OCI-LY1 (cell line): ENCODE measurements at regions not wholly inside any gene's neighbourhood (a gene's known extent, or its start where the extent isn't known, plus 50 kb on each side); places are given as distances from the start of the nearest gene placed in this dataset.

Experiments used
- H2AFZ ChIP-seq: fragments of 200-600 bp; sonication (generic), shearing (Covaris generic); 2 replicates; pipeline ENCODE4 v1.6.0; 2014; ENCODE audit warnings: antibody characterized with exemption, mild to moderate bottlenecking, low read length
- H3F3A ChIP-seq: fragments of 200-600 bp; sonication (generic), shearing (Covaris generic); 2 replicates; pipeline ENCODE4 v1.6.0; 2014; ENCODE audit warnings: mild to moderate bottlenecking, antibody characterized with exemption, low read length, moderate library complexity; ENCODE audit not compliant: insufficient read depth
- H3K27ac ChIP-seq: fragments of 200-600 bp; sonication (generic); 2 replicates; pipeline ENCODE4 v1.5.1; 2014; ENCODE audit warnings: low read length, mixed run types, mild to moderate bottlenecking, low read depth; ENCODE audit not compliant: poor library complexity, severe bottlenecking
- H3K27me3 ChIP-seq: fragments of 200-600 bp; sonication (generic); 2 replicates; pipeline ENCODE4 v1.6.0; 2014; ENCODE audit warnings: antibody characterized with exemption, mild to moderate bottlenecking, low read length, moderate library complexity; ENCODE audit not compliant: insufficient read depth
- H3K36me3 ChIP-seq: fragments of 200-600 bp; sonication (generic); 2 replicates; pipeline ENCODE4 v1.6.1; 2014; ENCODE audit warnings: mild to moderate bottlenecking, antibody characterized with exemption, low read length, moderate library complexity, mixed read lengths; ENCODE audit not compliant: insufficient read depth
- H3K4me1 ChIP-seq: fragments of 200-600 bp; sonication (generic); 2 replicates; pipeline ENCODE4 v1.5.1; 2014; ENCODE audit warnings: mild to moderate bottlenecking, low read length, moderate library complexity; ENCODE audit not compliant: insufficient read depth, severe bottlenecking
- H3K4me2 ChIP-seq: fragments of 200-600 bp; sonication (generic), shearing (Covaris generic); 2 replicates; pipeline ENCODE4 v1.6.1; 2014; ENCODE audit warnings: low read length
- H3K4me3 ChIP-seq: fragments of 200-600 bp; sonication (generic); 2 replicates; pipeline ENCODE4 v1.5.1; 2014; ENCODE audit warnings: low read length, low read depth, mild to moderate bottlenecking, mixed read lengths; ENCODE audit not compliant: poor library complexity, severe bottlenecking
- H3K79me2 ChIP-seq: fragments of 200-600 bp; shearing (Covaris generic); 2 replicates; pipeline ENCODE4 v1.6.1; 2016; ENCODE audit warnings: mixed run types, low read length, mixed read lengths; ENCODE audit not compliant: insufficient read depth
- H3K9ac ChIP-seq: fragments of 200-600 bp; sonication (generic), shearing (Covaris generic); 2 replicates; pipeline ENCODE4 v1.6.1; 2014; ENCODE audit warnings: mild to moderate bottlenecking, low read length, mixed read lengths
- H3K9me2 ChIP-seq: fragments of 200-600 bp; sonication (generic), shearing (Covaris generic); 2 replicates; pipeline ENCODE4 v1.6.1; 2014; ENCODE audit warnings: low read depth, mild to moderate bottlenecking, low read length, mixed read lengths
- H3K9me3 ChIP-seq: fragments of 200-600 bp; shearing (Covaris generic); 2 replicates; pipeline ENCODE4 v1.6.1; 2014; ENCODE audit warnings: low read length, mixed read lengths
- H4K20me1 ChIP-seq: fragments of 200-600 bp; sonication (generic), shearing (Covaris generic); 2 replicates; pipeline ENCODE4 v1.6.0; 2016; ENCODE audit warnings: mild to moderate bottlenecking, low read length; ENCODE audit not compliant: insufficient read depth
- EZH2 ChIP-seq: fragments of 200-600 bp; sonication (generic), shearing (Covaris generic); IDR thresholded peaks from 2 replicates; pipeline ENCODE4 v1.8.0; 2017; ENCODE audit warnings: borderline replicate concordance, mixed run types, mild to moderate bottlenecking, antibody characterized with exemption, low read length, moderate library complexity, mixed read lengths
- TF ChIP-seq, protein P1 (sequence below): fragments of 200-600 bp; sonication (generic), shearing (Covaris generic); IDR thresholded peaks from 2 replicates; pipeline ENCODE4 v1.5.1; 2017; ENCODE audit warnings: mild to moderate bottlenecking, antibody characterized with exemption, low read length, moderate library complexity, mixed read lengths

DNA sequence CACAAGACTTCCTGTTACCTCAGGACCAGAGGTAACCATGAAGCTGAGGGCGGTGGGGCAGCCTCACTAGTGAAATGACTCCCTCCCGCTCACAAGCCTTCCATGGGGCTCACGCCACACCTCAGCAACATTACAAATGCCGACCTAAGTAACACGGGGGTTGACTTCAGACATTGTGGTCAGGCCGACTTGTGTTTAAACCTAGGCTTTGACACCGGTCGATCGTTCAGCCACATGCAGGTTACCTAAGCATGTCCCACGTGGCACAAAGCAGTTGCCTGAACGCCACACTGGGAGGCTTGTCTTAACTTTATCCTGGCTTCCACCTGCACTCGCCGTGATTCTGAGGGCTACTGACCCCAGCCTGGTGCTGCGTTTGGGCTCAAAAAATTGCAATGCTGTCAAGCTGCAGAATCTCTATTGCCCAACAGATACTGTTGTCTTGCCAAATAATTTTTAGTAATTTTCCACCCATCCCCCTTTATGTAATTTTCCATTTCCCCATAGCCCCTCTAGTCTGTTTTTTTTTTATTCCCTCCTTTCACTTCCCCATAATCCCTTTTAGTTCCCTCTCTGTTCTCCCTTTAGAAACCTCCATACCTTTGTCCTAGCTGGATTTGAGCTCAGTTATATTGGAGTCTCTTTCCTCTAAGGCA, 158.6 kb upstream of the RGMA start:
- no peak overlapping the region for H3K4me3 ChIP-seq
- H3K27ac ChIP-seq = no peak overlapping the region

DNA sequence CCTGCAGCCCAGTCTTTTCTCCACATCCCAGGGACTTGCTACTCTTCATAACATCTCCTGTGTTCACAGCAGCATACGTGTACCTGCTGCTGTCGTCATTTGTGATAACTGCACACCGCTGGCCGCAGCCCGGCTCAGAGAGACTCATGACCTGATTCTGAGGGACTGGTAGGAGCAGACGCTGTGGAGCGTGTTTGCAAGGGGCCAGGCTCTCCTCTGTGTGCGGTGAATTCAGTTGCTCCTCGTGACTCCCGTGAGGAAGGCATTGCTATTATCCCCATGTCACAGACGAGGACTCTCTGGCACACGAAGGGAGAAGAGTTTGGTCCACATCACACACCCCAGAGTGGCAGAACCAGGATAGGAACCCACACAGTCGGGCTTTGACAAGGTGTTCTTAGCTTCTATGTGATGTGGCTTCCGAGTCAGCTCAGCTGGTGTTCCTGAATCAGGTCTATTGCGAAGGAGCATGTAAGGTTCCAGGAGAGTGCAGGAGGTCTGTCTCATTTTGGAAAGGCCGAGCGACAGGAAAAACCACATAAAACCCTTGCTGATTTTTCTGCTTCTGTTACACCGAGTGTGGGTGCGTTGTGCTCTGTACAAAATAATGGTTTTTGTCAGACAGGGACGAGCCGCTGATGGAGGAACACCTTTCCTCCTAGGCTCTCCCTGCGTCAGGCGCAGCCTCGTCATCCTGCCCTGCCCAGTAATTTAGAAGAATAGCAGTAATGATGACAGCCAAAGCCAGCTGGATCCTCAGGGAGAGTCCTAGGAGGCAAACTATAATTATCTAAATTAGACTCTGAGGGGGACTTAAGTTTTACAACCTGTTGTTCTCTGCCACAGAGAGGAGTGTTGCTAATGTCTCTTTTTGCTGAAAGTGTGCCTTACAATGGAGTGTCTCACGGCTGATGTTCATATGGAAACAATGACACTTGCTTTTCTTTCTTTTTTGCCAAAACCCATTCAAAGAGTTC, 157.5 kb upstream of the RGMA start:
- Histone ChIP-seq H4K20me1 (no peaks in the 10 kb centered on the region), H3K36me3 (no peaks in the 10 kb centered on the region), H3K79me2 (no peaks in the 10 kb centered on the region), H3K4me3 (no peak overlapping the region), H3K9ac (no peak overlapping the region), H3K9me2 (no peaks in the 10 kb centered on the region), H3K4me2 (no peak overlapping the region), H3K9me3 (no peaks in the 10 kb centered on the region), H3K27me3 (no peaks in the 10 kb centered on the region), H3F3A (no peaks in the 10 kb centered on the region), H2AFZ (no peak overlapping the region), H3K4me1 (no peaks in the 10 kb centered on the region), H3K27ac (no peak overlapping the region)
- TF ChIP-seq, protein P1, sequence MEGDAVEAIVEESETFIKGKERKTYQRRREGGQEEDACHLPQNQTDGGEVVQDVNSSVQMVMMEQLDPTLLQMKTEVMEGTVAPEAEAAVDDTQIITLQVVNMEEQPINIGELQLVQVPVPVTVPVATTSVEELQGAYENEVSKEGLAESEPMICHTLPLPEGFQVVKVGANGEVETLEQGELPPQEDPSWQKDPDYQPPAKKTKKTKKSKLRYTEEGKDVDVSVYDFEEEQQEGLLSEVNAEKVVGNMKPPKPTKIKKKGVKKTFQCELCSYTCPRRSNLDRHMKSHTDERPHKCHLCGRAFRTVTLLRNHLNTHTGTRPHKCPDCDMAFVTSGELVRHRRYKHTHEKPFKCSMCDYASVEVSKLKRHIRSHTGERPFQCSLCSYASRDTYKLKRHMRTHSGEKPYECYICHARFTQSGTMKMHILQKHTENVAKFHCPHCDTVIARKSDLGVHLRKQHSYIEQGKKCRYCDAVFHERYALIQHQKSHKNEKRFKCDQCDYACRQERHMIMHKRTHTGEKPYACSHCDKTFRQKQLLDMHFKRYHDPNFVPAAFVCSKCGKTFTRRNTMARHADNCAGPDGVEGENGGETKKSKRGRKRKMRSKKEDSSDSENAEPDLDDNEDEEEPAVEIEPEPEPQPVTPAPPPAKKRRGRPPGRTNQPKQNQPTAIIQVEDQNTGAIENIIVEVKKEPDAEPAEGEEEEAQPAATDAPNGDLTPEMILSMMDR = no peak
- TF ChIP-seq EZH2 = no peak

More for the DNA sequence above, 158.6 kb upstream of the RGMA start:
- Histone ChIP-seq H3F3A (no peaks in the 10 kb centered on the region), H2AFZ (no peak overlapping the region), H3K36me3 (no peaks in the 10 kb centered on the region), H4K20me1 (no peaks in the 10 kb centered on the region), H3K27me3 (no peaks in the 10 kb centered on the region), H3K4me1 (no peaks in the 10 kb centered on the region), H3K4me2 (no peak overlapping the region), H3K9ac (no peak overlapping the region), H3K79me2 (no peaks in the 10 kb centered on the region), H3K9me3 (no peaks in the 10 kb centered on the region), H3K9me2 (no peaks in the 10 kb centered on the region)
- TF ChIP-seq, protein P1 = no peak
- no peak for TF ChIP-seq EZH2

DNA sequence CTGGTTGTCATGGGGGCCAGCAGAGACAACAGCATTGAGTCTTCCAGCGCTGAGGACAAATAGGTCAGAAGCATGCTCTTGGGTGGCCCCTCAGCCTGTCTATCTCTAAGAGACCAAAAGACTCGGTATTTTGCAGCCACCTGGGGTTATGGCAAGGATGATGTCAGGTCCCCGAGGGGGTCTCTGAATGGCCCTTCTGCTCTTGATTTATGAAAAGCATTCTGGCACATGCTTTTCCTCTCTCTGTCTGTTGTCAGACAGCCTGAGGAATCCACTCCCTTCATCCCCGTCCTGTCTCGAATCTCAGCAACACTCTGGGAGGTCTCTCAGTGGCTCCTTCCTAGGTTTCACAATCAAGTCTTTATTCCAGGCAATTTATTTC, 156.6 kb upstream of the RGMA start:
- no peaks in the 10 kb centered on the region for H3F3A ChIP-seq
- no peaks in the 10 kb centered on the region for H3K36me3 ChIP-seq
- no peak overlapping the region for H3K4me2 ChIP-seq
- no peak overlapping the region for H3K4me3 ChIP-seq
- no peak overlapping the region for H3K27ac ChIP-seq
- no peaks in the 10 kb centered on the region for H3K9me2 ChIP-seq
- no peaks in the 10 kb centered on the region for H3K27me3 ChIP-seq
- H3K4me1 ChIP-seq = no peaks in the 10 kb centered on the region
- no peaks in the 10 kb centered on the region for H4K20me1 ChIP-seq
- H3K9ac ChIP-seq = no peak overlapping the region
- H3K79me2 ChIP-seq = no peaks in the 10 kb centered on the region
- H2AFZ ChIP-seq = no peak overlapping the region
- TF ChIP-seq EZH2 = no peak
- TF ChIP-seq, protein P1 = no peak
- no peaks in the 10 kb centered on the region for H3K9me3 ChIP-seq
